Epidermal melanocyte (primary cell): ENCODE measurements at regions not wholly inside any gene's neighbourhood (a gene's known extent, or its start where the extent isn't known, plus 50 kb on each side); places are given as distances from the start of the nearest gene placed in this dataset.

Experiments
- DNase-seq: peaks from one replicate; pipeline ENCODE4 v3.0.0; 2011; ENCODE audit warnings: low spot score; ENCODE audit not compliant: insufficient read length

GRCh38 chr11:69378303-69379141 lies 84.6 kb downstream of the MYEOV start:
- DNase-seq = no peak

DNA sequence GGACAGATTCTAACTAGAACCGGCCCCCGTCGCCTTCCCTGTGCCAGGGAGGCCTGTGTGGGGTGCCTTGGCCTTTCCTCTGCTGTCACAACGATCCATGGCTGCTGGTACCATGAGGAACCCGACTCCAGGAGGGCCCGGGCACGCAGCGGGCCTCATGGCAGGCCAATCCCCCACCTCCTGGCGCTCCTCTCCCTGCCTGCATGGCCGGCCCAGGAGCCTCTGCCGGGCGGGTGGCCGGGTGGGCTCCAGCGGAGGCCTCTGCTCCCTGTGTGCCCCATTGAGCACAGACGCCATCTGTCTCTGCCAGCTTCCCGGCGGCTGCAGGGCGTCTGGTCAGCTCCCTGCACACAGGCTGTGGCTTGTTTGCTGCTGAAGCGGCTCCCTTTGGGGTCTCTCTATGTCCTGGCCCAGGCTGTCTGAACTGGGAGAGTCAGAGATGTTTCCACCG lies 86.5 kb downstream of the MYEOV start:
- no peak for DNase-seq

- DNase-seq = no peak
Observed at GRCh38 chr11:69380921-69381581, 87.1 kb downstream of the MYEOV start.

DNA sequence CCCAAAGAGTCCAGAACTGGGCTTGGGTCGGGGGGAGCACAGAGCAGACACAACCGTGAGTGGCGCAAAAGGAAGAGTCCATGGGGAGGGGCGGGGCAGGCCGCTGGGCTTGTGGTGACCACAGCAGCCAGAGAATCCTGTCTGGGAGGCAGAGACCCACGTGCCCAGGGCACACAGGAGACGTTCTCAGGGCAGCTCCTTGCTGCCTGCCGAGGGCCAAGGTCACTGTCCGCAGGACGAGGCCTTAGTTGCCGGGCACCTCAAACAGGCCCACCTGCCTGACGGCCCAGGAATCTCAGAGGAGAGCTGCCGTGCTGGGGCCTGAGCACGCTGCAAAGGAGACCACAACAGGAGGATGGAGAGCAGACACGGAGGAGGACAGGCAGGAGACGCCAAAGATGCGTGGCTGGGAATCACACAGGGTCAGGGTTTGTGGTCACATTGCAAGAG lies 87.8 kb downstream of the MYEOV start:
- DNase-seq = no peak

GRCh38 chr11:69382131-69383128 lies 88.5 kb downstream of the MYEOV start:
- DNase-seq = no peak

GRCh38 chr11:69383372-69384250 lies 89.7 kb downstream of the MYEOV start:
- DNase-seq = no peak

DNA sequence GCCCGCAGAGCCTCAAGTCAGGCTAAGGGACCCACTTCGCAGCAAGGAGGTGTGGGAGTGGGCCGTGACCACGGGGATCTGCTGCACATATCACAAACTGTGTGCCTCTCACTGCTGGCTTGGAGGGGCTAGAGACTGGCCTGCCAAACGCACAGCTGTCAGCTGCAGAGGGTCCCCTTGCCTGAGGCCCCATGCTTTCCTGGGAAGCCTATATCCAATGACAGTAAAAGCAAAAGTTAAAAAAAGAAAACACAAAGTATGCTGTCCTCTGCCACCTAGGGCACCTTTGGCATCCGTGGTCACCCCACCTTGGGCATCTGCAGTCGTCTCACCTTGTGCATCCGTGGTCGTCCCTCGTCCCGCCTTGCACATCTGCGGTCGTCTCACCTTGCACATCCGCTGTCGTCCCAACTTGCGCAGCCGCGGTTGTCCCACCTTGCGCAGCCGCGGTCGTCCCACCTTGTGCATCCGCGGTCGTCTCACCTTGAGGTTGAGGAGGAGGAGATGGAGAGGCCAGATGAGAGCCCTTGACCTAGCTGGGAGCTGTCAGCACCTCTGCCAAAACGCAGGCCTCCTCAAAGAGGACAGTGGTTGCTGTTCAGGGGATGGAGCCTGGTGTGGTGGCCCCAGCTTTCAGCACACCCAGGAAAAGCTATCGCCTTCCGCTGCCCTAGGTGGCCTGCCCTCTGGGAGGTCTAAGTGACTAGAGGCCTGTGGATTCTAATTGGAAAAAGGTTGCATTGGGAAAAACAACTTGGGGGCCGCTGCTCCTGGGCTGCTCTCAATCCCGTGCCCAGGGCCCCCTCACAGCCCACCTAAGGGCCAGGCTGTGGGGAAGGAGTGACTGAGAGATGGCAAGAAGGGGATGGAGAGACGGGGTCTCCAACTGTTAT lies 90.5 kb downstream of the MYEOV start:
- no peak for DNase-seq

DNA sequence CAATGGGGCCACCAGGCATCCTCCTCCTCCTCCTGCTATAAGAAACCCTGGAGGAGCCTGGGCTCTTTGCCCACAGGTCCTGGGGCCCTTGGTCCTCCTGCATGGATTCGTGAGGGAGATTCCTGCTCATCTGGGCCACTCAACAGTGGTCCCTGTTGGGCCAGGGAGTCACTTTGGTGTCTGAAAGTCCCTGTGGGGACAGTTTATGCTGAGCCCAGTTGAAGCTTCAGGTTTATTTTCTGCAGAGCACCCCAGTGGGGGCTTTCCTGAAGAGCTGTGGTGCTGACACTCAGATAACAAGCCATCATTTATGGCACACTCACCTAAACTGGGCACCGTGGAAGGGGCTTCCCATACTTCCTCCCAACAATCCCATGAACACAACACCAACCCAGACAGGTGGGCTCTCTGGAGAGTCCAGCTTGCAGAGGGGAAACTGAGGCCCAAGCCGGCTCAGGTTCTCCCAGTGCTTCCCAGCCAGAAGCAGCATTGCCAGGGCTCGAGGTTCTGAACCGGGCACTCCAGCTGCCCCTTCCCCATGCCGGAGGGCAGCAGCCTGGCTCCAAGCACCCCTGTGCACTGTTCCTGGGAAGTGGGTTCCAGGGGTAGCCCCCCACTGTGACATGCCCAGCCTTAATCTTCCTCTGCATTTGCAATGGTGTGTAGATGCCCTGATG lies 91.3 kb downstream of the MYEOV start:
- no peak for DNase-seq

- no peak for DNase-seq
Observed at GRCh38 chr11:69385832-69386427, 92.0 kb downstream of the MYEOV start.

DNA sequence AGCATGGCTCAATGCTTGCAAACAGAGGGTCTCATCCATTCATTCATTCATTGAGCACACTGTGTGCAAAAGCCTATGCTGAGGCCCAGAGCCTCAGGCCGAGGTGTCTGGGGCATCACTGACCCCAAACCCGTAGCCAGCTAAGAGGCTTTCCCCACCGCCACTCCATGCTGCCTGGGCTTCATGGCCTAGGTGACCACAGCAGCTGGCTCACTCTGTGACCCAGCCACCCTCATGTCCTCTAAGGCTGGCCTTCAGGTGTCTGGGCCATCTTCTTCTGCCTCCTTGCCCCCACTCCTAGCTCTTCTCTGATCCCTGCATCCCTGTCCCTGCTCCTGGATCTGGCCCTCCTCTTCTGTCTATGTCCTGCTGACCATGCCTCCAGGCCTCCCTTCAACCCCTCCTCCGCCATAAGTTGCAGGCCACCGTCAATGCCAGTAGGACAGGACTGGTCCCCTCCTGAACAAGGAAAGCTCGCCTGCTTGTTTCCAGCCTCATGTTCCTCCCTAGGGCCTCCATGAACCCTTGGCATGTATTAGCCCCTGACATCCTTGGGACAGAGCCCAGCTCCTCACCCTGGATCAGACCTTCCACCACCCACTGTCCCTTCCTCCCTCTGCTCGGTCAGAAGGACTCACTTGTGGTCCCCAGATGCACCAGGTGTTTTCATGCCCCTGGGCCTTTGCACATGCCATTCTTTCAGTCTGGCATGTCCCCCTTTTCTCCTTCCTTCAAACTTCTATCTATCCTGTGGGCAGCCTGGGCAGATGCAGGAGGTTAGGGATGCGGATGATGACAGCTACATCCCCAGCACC lies 92.8 kb downstream of the MYEOV start:
- DNase-seq = no peak

DNA sequence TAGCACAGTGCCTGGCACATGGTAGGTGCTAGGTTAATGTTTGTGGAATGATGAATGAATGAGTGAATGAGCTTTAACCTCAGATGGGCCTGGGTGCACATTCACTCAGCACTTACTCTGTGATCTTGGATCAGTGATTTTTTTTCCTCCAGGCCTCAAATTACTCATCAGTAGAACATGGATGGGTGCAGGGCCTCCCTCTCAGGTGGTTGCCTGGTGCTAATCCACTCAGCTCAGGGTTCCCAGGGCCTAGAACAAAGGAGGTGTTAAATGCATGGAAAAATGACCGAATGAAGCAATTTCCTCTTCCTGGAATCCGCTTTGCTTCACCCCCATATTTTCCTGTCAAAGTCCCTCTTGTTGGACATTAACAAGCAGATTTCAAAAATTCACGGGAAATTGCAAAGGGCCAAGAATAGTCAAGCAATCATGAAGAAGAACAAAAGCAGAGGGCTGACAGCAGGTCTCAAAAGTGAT lies 93.5 kb downstream of the MYEOV start:
- DNase-seq = no peak

GRCh38 chr11:69388210-69388609 lies 93.3 kb upstream of the LINC01488 start:
- no peak for DNase-seq

GRCh38 chr11:69388661-69389060 lies 92.8 kb upstream of the LINC01488 start:
- no peak for DNase-seq

- no peak for DNase-seq
Observed at GRCh38 chr11:69390561-69390960, 90.9 kb upstream of the LINC01488 start.

DNA sequence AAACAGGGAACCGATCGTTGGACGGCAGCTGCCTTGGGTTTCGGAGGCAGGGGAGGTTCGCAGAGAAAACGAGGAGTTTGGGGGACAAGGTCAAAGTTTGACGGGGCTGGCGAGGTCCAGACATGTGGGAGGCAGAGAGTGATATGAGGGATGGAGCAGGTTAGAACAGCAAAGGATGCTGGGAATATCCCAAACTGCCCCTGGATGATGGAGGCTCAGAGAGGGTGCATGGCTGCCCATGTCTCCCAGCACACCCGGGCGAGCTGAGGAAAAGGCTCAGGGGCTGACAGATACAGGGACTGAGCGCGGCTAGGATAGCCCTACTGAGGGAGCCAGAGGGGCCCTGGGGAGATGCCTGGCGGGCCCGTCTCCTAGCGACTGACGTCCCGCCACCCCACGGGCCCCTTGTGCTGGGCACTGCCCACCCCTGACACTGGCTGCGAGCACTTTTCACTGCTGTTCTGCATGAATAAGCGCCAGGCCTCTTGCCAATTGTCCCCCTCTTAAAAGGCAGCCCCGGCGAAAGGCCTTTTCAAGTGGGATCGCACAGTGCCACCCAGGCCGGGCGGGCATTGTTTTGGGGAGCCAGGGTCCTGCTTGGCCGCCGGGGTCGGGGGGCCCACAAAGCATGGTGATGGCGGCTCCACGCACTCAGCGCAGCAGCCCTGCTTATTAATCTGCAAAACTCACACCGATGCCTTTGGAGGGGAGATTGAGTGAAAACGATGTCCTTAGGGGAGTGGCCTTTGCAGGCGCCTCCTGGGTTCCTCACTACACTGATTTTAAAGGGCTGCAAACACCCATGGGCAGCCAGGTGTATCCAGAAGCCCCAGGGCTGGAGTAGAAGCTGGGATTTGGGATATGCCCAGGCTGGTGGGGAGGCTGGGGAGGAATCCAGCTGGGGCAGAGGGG lies 90.0 kb upstream of the LINC01488 start:
- no peak for DNase-seq

DNA sequence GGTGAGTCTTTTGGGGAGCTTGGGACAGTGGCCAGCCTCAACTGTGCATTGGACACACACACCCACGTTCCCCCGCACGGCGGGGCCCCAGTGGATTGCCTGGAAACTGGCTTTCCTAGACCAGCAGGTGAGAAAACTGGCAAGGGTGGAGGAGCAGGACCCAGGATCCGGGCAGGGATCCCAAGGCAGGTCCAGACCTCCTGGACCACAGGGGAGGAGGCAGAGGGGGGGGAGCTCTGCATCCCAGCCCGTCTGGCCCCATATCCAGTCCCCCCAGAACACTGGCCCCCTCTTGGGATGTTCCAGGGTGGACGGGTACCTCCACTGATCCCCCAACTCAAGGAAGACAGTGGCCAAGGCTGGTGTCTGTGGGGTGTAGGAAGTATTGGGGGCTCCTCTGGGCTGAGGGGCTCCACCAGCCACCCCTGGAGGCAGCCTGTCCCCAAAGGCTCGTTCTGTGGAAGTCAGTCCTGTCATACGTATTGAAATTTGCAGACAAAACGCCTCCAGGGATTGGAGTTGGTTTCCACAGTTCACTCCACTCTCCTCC lies 89.3 kb upstream of the LINC01488 start:
- DNase-seq = no peak
